Stimulated activated CD8-positive, alpha-beta memory T cell treated with anti-CD3 and anti-CD28 coated beads, Interleukin-12 subunit alpha, Interleukin-12 subunit beta, amount 100 ng/mL, for 1 hour (primary cell): ENCODE measurements at regions not wholly inside any gene's neighbourhood (a gene's known extent, or its start where the extent isn't known, plus 50 kb on each side); places are given as distances from the start of the nearest gene placed in this dataset.
"Not testable (repeated sequence)": the region's sequence is repeated elsewhere in the genome, so short reads cannot be mapped to it uniquely, and the experiment has no call there.

Experiments
- DNase-seq: peaks from one replicate; pipeline ENCODE4 v3.0.0-alpha.2; 2020; ENCODE audit warnings: low read depth

DNA sequence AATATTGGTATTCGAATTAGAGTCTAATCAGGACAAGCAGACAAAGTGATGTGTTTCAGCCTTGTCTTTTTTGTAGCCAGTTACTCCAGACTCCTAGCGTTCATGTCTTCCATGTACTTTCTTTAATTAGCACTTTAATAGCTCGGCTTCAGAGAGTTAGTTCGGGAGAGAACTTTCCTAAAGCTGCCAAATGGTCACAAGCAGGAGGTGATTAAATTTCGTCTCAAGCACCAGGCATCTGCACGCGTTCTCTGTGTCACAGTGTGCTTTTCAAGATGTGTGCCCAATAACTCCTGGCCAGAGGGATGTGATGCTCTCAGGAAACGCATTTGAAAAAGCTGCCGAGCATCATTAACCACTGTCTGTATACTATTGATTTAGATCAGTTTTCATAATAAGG, 790.8 kb downstream of the SOCS6 start:
- no peak for DNase-seq

DNA sequence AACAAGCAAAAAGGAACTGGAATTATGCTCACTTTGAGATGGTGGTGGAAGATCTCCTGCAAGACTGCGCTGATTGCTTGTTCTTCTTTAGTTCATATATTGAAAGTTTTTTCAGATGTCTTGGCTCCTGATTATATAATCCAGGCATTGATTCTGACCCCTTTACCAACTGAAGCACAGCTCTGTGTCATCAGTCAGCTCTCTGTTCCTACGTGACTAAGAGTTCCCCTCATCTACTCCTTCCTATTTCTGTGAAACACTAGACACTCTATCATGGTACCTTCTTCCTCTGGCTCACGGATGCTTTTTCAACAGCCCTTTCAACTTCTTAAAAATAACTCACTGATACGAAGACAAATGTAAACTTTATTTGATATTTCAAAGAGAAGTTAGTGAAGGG, 788.6 kb downstream of the SOCS6 start:
- DNase-seq: no peak

DNA sequence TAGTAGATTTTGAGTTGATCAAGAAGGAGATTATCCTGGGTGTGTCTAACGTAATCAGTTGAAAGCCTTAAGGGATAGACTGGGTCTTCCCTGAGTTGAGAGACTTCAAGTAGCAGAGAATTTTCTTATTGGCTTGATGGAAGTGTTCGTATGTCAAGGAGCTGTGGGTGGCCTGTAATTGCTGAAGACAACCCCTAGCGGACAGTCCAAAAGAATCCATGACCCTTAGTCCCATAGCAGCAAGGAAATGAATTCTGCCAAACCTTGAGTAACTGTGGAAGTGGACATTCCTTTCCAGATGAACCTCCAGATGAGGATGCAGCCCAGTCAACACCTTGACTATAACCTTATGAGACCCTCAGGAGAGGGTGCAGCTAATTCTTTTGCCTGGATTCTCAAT, 786.3 kb downstream of the SOCS6 start:
- no peak for DNase-seq

DNA sequence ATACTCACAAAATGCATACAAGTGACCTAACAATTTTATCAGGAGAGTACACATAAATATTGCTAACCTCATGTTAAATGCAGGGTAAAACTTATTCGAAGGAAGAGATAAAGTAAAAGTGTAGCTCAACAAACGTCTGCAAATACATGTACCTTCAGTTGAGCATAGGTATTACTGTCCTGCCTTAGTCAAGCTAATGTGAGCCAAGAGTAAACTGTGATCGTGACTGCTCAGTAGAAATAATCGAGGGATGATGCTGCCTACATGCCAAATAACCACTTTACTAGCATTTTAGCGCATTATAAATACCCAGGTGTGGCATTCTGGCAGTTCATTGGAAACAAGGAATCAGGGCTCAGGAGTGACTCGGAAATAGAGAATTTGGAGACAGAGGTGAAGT, 779.5 kb downstream of the SOCS6 start:
- DNase-seq: no peak

DNA sequence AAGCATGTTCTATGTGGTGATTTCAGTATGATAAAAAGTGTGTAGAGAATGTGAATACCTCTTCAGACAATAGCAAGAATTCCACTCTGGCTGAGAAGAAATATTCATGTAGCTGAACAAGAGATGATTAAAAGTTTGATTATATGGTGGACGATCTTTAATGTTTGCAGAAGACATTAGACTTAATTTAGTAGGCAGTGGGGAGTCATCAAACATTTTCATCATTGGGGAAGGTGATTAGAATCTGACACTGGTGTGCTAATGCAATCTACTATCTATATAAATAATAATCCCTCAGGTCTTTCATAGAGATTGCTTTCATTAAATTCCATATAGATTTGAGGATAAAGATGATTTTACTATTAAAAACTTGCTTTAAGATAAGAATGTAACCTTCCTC, 761.0 kb downstream of the SOCS6 start:
- DNase-seq: no peak

DNA sequence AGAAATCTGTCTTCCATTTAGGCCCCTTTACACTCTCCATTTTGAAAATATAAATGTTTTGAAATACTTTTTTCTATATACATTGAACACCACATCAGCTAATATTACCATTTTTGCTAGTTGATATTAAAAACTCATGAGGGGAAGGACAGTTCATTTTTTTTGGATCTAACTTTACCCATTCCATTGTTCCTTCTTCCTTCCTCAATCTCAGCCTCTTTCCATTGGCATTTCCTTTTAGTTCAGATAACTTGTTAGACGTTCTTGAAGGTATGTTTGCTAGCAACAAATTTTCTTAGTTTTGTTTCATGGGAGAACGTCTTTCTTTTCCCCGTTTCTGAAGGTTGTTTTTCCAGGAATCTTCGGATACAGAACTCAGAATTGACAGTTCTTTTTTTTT, 759.0 kb downstream of the SOCS6 start:
- no peak for DNase-seq

DNA sequence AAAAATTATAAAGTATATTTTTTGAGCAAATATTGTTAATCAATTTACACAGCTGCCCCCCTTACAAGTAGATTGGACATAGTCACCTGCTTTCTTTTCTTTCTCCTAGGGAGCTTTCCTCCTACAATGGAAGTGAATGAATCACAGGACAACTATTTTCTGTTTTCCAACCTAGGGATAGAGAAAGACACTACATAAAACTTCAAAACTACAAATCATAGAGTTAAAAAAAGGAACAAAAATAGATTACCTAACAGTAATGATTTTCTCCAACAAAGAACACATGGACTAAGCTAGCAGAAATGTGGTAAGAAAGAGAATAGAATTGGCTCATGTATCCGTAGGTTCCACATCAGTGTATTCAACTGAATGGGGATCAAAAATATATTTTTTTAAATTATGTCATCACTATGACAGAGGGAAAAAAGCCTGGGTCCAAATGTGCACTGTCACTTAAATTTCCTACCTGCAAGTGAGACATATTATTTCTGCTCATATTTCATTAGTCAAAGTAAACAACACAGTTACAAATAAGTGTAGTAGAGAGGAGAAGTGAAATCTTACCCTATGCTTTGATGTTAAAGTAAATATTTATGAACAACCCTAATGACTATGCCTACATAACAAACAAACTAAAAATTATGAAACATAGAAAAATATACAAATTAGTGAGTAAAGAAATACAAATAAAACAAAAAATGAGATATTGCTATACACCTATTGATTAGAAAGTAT, 756.7 kb downstream of the SOCS6 start:
- no peak for DNase-seq

DNA sequence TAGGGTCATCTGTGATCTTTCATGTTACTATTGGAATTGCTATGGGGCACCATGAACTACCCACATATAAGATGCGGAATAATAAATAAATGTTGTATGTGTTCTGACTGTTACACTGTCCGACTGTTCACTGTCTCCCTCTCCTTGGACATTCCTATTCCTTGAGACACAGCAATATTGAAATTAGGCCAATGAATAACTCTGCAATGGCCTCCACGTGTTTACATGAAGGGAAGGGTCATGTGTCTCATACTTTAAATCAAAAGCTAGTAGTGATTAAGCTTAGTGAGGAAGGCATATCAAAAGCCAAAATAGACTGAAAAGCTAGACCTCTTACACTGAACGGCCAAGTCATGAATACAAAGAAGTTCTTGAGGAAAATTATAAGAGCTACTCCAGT, 751.3 kb downstream of the SOCS6 start:
- DNase-seq: no peak

DNA sequence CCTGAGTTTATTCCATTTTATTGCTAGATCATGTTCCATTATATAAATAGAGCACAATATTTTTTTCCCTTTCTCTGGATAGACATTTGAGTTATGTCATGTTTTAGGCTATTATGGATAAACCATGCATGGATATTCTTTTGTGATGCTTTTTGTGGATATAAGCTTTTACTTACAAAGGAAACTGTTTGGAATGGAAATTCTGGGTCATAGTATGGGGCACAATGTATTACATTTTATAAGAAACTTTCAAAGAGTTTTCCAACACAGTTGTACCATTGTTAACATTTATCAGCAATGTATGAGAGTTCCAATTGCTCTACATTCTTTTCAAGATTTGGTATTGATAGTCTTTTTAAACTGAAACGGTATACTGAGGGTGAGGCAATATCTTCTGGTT, 749.4 kb downstream of the SOCS6 start:
- DNase-seq: no peak

DNA sequence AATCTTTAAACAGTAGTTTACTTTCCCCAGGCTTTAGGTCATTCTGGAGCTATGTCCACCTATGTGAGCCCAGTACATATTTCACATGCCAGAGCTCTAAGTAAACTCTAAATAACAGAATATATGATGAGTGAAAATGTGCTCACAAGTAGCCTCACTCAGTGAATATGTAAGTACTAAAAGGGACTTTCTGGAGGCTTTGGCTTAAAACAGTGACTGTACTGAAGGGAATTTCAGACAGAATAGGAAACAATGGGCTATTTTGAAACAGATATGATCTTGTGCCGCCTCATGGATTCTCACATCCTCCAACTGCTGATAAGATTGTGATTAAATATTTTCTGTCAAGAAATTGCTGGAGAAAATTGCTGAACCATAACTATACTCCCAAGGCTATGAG, 747.9 kb downstream of the SOCS6 start:
- no peak for DNase-seq

DNA sequence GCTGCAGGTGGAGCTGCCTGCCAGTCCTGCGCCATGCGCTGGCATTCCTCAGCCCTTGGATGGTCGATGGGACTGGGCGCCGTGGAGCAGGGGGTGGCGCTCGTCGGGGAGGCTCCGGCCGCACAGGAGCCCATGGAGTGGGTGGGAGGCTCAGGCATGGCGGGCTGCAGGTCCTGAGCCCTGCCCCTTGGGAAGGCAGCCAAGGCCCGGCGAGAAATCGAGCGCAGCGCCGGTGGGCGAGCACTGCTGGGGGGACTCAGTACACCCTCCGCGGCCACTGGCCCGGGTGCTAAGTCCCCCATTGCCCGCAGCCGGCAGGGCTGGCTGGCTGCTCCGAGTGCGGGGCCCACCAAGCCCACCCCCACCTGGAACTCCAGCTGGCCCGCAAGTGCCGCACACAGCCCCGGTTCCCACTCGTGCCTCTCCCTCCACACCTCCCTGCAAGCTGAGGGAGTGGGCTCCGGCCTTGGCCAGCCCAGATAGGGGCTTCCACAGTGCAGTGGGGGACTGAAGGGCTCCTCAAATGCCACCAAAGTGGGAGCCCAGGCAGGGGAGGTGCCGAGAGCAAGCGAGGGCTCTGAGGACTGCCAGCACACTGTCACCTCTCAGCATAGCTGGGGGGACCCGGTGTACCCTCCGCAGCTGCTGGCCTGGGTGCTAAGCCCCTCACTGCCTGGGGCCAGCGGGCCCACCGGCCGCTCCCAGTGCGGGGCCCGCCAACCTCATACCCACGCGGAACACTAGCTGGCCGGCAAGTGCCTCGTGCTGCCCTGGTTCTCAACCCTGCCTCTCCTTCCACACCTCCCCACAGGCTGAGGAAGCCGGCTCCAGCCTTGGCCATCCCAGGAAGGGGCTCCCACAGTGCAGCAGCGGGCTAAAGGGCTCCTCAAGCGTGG, 742.7 kb downstream of the SOCS6 start:
- DNase-seq: not testable (repeated sequence)

DNA sequence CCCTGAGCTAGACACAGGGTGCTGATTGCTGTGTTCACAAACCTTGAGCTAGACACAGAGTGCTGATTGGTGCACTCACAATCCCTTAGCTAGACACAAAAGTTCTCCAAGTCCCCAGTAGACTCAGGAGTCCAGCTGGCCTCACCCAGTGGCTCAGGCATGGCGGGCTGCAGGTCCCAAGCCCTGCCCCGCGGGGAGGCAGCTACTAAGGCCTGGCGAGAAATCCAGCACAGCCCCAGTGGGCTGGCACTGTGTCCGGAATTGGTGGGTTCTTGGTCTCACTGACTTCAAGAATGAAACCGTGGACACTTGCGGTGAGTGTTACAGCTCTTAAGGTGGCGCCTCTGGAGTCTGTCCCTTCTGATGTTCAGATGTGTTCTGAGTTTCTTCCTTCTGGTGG, 741.2 kb downstream of the SOCS6 start:
- DNase-seq: not testable (repeated sequence)

DNA sequence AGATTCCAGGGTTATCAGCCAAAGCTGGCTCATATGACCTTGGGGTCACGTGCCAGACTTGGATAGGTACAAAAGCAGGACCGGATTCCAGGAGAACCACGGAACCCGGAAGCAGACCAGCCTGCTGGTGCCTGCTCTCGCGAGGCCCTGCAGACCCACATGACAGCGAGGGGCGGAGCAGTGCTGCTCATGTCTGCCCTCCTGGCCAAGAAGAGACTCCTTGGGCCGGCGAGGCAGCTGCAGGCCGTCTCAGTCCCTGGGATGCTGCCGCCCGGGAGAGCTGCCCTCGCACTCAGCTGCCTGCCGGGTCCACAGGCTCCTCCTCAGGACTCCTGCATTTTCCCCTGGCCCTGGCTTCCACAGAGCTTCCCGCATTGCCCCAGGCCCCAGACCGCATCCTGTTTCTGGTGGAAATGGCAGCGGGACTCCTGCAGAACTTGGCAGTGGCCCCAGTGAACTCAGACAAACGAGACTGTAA, 739.5 kb downstream of the SOCS6 start:
- no peak for DNase-seq

DNA sequence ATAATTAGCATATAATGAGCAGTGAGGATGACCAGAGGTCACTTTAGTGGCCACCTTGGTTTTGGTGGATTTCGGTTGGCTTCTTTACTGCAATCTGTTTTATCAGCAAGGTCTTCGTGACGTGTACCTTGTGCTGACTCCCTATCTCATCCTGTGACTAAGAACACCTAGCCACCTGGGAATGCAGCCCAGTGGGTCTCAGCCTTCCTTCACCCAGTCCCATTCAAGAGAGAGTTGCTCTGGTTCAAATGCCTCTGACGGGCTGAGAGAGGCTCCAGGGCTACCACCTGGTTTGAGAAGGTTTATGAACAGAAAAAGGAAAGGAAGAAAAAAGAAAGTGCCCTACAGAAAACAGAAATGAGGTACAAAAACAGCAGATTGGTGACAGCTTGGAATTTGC, 738.7 kb downstream of the SOCS6 start:
- no peak for DNase-seq

DNA sequence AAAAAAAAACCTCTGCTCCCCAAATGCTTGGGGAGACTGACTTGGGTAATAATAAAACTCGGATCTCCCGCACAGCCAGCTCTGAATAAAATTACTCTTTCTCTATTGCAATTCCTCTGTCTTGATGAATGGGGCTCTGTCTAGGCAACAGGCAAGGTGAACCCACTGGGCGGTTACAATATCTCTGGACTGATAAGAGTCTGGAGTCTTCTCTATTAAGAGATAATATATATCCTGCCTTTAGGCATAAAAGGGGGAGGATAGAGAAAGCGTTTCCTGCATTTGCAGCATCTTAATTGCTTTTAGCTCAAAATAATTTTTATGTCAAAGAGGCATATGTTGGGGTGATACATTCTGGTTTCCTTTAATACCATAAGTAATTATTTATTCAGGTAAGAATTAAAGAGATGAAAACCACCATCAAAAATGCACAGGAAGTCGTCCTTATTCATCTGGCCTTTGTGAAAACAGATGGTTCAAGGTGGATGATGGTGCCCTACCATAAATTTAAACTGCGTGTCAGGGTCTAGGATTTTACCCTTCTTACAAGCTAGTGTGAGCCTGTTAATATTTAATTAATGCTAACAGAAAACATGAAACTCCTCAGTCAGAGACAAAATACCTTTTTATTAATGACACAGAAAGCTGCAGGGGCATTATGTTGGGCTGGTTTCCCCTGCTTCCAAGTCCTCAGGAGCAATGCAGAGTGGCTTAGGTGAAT, 736.8 kb downstream of the SOCS6 start:
- no peak for DNase-seq

DNA sequence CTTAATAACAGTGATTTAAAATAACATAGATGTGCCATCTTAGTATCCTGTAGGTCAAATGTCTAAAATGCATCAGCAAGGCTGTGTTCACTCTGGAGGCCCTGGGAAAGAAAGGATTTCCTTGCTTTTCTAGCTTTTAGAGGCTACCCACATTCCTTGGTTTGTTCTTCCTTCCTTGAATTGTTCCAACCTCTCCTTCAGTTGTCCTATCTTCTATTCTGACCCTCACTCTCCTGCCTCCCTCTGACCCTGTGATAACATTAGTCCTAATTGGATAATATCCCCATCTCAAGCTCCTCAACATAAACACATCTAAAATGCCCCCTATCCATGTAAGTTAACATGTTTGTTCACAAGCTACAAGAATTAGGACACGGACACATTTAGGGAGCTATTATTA, 733.5 kb downstream of the SOCS6 start:
- no peak for DNase-seq

DNA sequence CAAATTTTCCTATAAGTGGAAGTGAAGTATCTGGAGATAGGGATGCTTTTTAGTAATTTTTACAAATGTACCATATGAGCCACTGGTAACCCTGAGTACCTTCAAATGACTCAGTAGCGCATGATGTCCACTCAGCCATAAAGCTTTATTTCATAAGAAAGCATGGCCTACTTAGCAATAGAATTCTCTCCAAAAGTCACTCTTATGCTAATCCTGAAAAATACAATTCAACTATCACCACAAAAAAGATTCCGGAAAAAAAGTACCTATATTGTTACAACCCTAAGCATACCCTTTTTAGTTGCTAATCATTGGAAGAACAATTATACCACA, 732.2 kb downstream of the SOCS6 start:
- no peak for DNase-seq

DNA sequence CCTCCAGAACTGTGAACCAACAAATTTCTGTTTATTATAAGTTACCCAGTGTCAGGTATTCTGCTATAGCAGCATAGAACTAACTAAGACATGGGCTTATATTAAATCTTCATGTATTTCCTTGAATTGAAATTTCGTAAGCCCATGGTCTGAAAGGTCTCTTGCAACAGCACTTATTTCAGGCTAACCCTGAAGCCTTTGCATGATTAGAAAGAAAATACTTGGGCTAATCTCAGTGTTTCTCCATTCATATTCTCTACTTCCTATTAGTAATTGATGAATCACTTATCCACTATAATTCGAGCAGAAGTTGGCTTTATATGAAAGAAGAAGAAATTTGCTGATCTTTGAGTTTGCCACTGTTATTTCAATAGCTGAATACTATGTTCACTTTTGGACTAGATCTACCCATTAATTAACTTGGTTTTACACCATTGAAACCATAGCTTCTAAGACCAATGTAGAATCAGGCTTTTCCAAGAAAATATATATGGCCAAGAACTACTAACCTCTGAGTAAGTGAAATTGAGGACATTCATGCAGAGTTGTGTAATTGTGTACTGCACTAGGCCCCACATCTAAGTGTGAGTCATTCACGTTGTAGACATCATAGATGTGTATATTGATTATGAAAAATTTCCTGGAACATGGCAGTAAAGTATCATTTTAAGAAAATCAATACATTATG, 731.6 kb downstream of the SOCS6 start:
- no peak for DNase-seq

DNA sequence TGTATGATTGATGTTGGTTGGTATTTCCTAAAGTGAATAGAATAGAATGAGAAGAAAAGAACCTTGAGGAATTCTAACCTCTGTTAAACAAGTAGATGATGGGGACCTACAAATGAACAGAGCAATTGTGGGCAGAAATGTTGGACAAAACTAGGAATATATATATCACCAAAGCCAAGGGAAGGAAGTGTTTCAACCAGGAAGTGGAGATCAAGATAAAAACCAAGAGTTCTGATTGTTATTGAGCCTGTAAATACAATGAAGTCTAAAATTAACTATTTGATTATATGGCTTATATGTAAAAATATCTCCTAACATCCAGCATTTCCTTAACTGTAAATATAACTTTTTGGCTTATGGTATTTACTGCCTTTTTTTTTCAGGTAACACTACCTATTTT, 730.0 kb downstream of the SOCS6 start:
- no peak for DNase-seq

DNA sequence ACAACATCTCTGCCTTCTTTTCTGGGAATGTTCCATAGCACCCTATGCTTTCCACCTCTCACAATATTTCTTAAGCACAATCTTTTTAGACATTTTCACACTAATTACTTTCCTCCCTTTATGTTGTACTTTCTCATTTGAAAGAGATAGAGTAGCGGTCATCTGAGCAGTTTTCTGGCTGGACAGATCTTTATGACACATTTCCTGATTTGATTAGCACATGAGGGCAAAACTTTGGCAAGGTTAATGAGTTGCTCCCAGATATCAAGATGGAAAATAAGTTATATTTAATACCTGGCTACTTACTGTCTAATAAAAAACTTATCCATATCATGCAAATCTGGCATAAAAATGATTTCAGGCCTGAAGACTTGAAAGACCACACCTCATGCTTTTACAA, 723.9 kb downstream of the SOCS6 start:
- no peak for DNase-seq

DNA sequence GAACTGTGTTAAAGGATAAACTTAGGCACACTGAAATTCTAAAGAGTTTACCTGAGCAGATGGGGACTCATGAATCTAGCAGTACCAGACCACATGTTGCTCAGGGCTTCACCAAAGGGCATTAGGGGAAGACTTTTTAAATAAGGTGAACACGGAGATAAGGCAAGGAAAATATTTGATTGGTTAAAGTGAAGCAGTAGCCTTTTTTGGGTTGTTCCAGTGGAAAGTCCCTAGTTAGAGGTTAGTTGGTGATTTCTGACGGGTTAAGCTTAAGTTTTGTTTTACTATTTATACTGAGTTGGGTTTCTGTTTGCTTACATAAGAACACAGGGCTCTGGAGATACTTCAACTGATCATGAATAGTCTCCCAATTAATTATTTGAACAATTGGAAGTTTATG, 722.5 kb downstream of the SOCS6 start:
- DNase-seq: no peak

DNA sequence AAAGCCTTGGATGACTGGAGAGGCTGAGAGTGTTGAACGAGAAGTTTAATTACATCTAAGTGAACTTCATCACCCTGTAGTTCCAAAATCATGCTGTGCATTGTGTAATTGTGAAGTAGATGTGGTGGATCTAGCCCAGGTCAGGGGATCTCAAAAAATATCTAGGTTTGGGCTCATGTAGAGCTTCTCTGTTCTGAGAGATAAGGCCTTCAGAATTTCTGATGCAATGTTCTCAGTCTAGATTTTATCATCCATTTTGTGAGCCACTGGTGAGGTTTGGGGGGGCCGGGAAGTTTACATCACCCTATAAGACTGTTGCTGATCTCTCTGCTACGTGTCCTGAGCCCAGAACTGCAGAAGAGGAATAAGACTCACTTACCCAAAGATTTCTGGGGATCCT, 719.4 kb downstream of the SOCS6 start:
- DNase-seq: no peak
